CD14-positive monocyte (primary cell): ENCODE measurements at regions not wholly inside any gene's neighbourhood (a gene's known extent, or its start where the extent isn't known, plus 50 kb on each side); places are given as distances from the start of the nearest gene placed in this dataset.

ENCODE experiments used
- DNase-seq, 3 donors: peaks; one replicate each; pipeline ENCODE4 v3.0.0-alpha.2; 2011 to 2022
- H2AFZ ChIP-seq: 2 replicates; pipeline ENCODE4 v1.6.0; 2012; ENCODE audit warnings: mild to moderate bottlenecking, low read depth, low read length, inconsistent platforms; ENCODE audit not compliant: insufficient read depth, poor library complexity, severe bottlenecking
- H3K27ac ChIP-seq, 2 donors: 1 replicate in 1 of 2; 2 replicates in 1 of 2; pipeline ENCODE4 v1.5.1; 2012 to 2013; ENCODE audit warnings: low read length in 2 of 2, control low read depth in 1 of 2, inconsistent platforms in 1 of 2, low read depth in 1 of 2, mild to moderate bottlenecking in 1 of 2
- H3K27me3 ChIP-seq, 2 donors: one replicate each; pipeline versions ENCODE4 v1.6.0 to v1.6.1; 2011 to 2013; ENCODE audit warnings: low read length in 2 of 2; ENCODE audit not compliant: control insufficient read depth in 2 of 2, insufficient read depth in 2 of 2
- H3K36me3 ChIP-seq, 2 donors: replicated peaks in 1 of 2; 1 replicate in 1 of 2; 2 replicates in 1 of 2; pipeline versions ENCODE4 v1.5.1 to v1.6.1; 2012 to 2013; ENCODE audit warnings: low read length in 2 of 2, control low read depth in 1 of 2, inconsistent platforms in 1 of 2, mild to moderate bottlenecking in 1 of 2; ENCODE audit not compliant: insufficient read depth in 2 of 2, control insufficient read depth in 1 of 2
- H3K4me1 ChIP-seq, 2 donors: 1 replicate in 1 of 2; 2 replicates in 1 of 2; pipeline versions ENCODE4 v1.5.1 to v1.6.1; 2012 to 2013; ENCODE audit warnings: low read length in 2 of 2, control low read depth in 1 of 2, inconsistent platforms in 1 of 2, mild to moderate bottlenecking in 1 of 2, moderate library complexity in 1 of 2; ENCODE audit not compliant: insufficient read depth in 2 of 2, control insufficient read depth in 1 of 2
- H3K4me2 ChIP-seq: replicated peaks from 2 replicates; pipeline ENCODE3; 2012; ENCODE audit warnings: low read length, moderate library complexity, mild to moderate bottlenecking; ENCODE audit not compliant: poor library complexity, severe bottlenecking; ENCODE audit errors: extremely low read depth
- H3K4me3 ChIP-seq, 3 experiments: fragments of 200-600 bp in 1 of 3; sonication (generic) in 1 of 3; replicated peaks in 1 of 3; 1 replicate in 2 of 3; 2 replicates in 1 of 3; pipeline ENCODE4 v1.5.1; 2011 to 2013; ENCODE audit warnings: low read length in 3 of 3, mild to moderate bottlenecking in 3 of 3, control low read depth in 2 of 3, low read depth in 2 of 3, inconsistent platforms in 1 of 3, moderate library complexity in 1 of 3
- H3K79me2 ChIP-seq: 2 replicates; pipeline ENCODE4 v1.6.0; 2012; ENCODE audit warnings: mild to moderate bottlenecking, control low read depth, inconsistent platforms, low read length, moderate library complexity; ENCODE audit not compliant: insufficient read depth
- H3K9ac ChIP-seq: 2 replicates; pipeline ENCODE4 v1.6.0; 2017; ENCODE audit warnings: low read length, mild to moderate bottlenecking; ENCODE audit not compliant: insufficient read depth, poor library complexity, severe bottlenecking
- H3K9me3 ChIP-seq, 2 donors: replicated peaks in 1 of 2; 1 replicate in 1 of 2; 2 replicates in 1 of 2; pipeline versions ENCODE4 v1.5.1 to v1.6.1; 2012 to 2013; ENCODE audit warnings: low read length in 2 of 2, control low read depth in 1 of 2; ENCODE audit not compliant: control insufficient read depth in 1 of 2, insufficient read depth in 1 of 2
- H4K20me1 ChIP-seq: 2 replicates; pipeline ENCODE4 v1.6.0; 2012; ENCODE audit warnings: mild to moderate bottlenecking, low read length, control low read depth, moderate library complexity; ENCODE audit not compliant: insufficient read depth
- H3K27ac Mint-ChIP-seq, 7 donors: one replicate each; pipeline ENCODE4 v1.8.0; 2020; ENCODE audit warnings: mild to moderate bottlenecking in 7 of 7, mixed read lengths in 7 of 7, moderate library complexity in 6 of 7, inconsistent platforms in 2 of 7
- H3K27me3 Mint-ChIP-seq, 3 donors: one replicate each; pipeline ENCODE4 v1.8.0; 2021 to 2022; ENCODE audit warnings: low read depth in 3 of 3, mild to moderate bottlenecking in 3 of 3, mixed read lengths in 3 of 3, moderate library complexity in 3 of 3, inconsistent platforms in 1 of 3
- H3K36me3 Mint-ChIP-seq, 2 donors: one replicate each; pipeline ENCODE4 v1.8.0; 2020; ENCODE audit warnings: mixed read lengths in 2 of 2, inconsistent platforms in 1 of 2, mild to moderate bottlenecking in 1 of 2
- H3K4me1 Mint-ChIP-seq: one replicate; pipeline ENCODE4 v1.8.0; 2020; ENCODE audit warnings: mild to moderate bottlenecking, mixed read lengths
- H3K4me3 Mint-ChIP-seq, 2 donors: one replicate each; pipeline ENCODE4 v1.8.0; 2020; ENCODE audit warnings: mild to moderate bottlenecking in 2 of 2, mixed read lengths in 2 of 2, moderate library complexity in 1 of 2
- H3K9me3 Mint-ChIP-seq, 7 donors: one replicate each; pipeline ENCODE4 v1.8.0; 2020 to 2022; ENCODE audit warnings: mixed read lengths in 7 of 7, mild to moderate bottlenecking in 6 of 7, moderate library complexity in 6 of 7, inconsistent platforms in 2 of 7
- CTCF ChIP-seq: fragments of 200-600 bp; IDR thresholded peaks from one replicate; pipeline ENCODE4 v1.8.0; 2022; ENCODE audit warnings: antibody characterized with exemption, mild to moderate bottlenecking
- WGBS: methylation state at CpG from one replicate; pipeline ENCODE4 v1.1.5; 2013; ENCODE audit warnings: missing lambda C conversion rate; ENCODE audit not compliant: insufficient coverage; 5-methylcytosine and 5-hydroxymethylcytosine counted together
- intact Hi-C, 2 donors: fragments of 100-400 bp; cut with micrococcal nuclease; formaldehyde crosslinking; loops; one replicate each; pipeline versions ENCODE4 v1.15.0 to v1.15.1; 2023

- Mint-ChIP-seq H3K27ac (no peak overlapping the region), H3K9me3 (peaks cover 0 to 3% (median 2%) of the 10 kb centered on the region in 7 donors), H3K36me3 (no peaks in the 10 kb centered on the region), H3K4me1 (no peaks in the 10 kb centered on the region), H3K4me3 (no peak overlapping the region), H3K27me3 (no peaks in the 10 kb centered on the region)
- no peaks in the 10 kb centered on the region for H3K4me1 ChIP-seq
- no peaks in the 10 kb centered on the region for H4K20me1 ChIP-seq
- no peak overlapping the region for H2AFZ ChIP-seq
- no peak for DNase-seq
- H3K27me3 ChIP-seq: no peaks in the 10 kb centered on the region
- TF ChIP-seq CTCF: no peak
- H3K9me3 ChIP-seq: no peaks in the 10 kb centered on the region
- no peaks in the 10 kb centered on the region for H3K79me2 ChIP-seq
- no peak overlapping the region for H3K4me3 ChIP-seq
- no peak overlapping the region for H3K9ac ChIP-seq
- H3K27ac ChIP-seq: no peak overlapping the region
- H3K36me3 ChIP-seq: no peaks in the 10 kb centered on the region
- intact Hi-C loops: no loop called here
- no peak overlapping the region for H3K4me2 ChIP-seq
Measured at GRCh38 chr6:48998574-48998973, 464.5 kb downstream of the MMUT start.

GRCh38 chr6:48996461-48997119 lies 466.5 kb downstream of the MMUT start:
- no peaks in the 10 kb centered on the region for H3K27me3 Mint-ChIP-seq
- intact Hi-C loops: no loop called here
- no peak for TF ChIP-seq CTCF

More at GRCh38 chr6:48996461-48997119, 466.5 kb downstream of the MMUT start:
- Histone ChIP-seq H3K4me3 (no peak overlapping the region), H3K79me2 (no peaks in the 10 kb centered on the region), H2AFZ (no peak overlapping the region), H3K9ac (no peak overlapping the region), H3K9me3 (no peaks in the 10 kb centered on the region), H3K27me3 (no peaks in the 10 kb centered on the region), H3K27ac (no peak overlapping the region), H3K4me2 (no peak overlapping the region), H3K4me1 (no peaks in the 10 kb centered on the region), H4K20me1 (no peaks in the 10 kb centered on the region), H3K36me3 (no peaks in the 10 kb centered on the region)
- Mint-ChIP-seq H3K4me1 (no peaks in the 10 kb centered on the region), H3K27ac (no peak overlapping the region), H3K9me3 (peaks cover 0 to 3% (median 2%) of the 10 kb centered on the region in 7 donors), H3K36me3 (no peaks in the 10 kb centered on the region), H3K4me3 (no peak overlapping the region)
- 54% methylated on average over 5 of the region's 6 CpGs for WGBS
- DNase-seq: no peak
